Left ventricle myocardium inferior (tissue), 1 donor: ENCODE measurements at regions not wholly inside any gene's neighbourhood (a gene's known extent, or its start where the extent isn't known, plus 50 kb on each side); places are given as distances from the start of the nearest gene placed in this dataset.

Source experiments
- DNase-seq: peaks from one replicate; pipeline ENCODE4 v3.0.0-alpha.2; 2020
- H3K27ac ChIP-seq: fragments of 200-600 bp; replicated peaks from 2 replicates; pipeline ENCODE4 v1.8.0; 2021
- H3K27me3 ChIP-seq: fragments of 200-600 bp; 2 replicates; pipeline ENCODE4 v1.8.0; 2021; ENCODE audit warnings: low read depth
- H3K36me3 ChIP-seq: fragments of 200-600 bp; 2 replicates; pipeline ENCODE4 v1.8.0; 2021
- H3K4me1 ChIP-seq: fragments of 200-600 bp; 2 replicates; pipeline ENCODE4 v1.8.0; 2021
- H3K4me3 ChIP-seq: fragments of 200-600 bp; 2 replicates; pipeline ENCODE4 v1.8.0; 2021; ENCODE audit warnings: mild to moderate bottlenecking, moderate library complexity
- H3K9me3 ChIP-seq: fragments of 200-600 bp; replicated peaks from 2 replicates; pipeline ENCODE4 v1.8.0; 2021
- intact Hi-C: fragments of 100-400 bp; cut with micrococcal nuclease; formaldehyde crosslinking; loops from one replicate; pipeline ENCODE4 v1.11.0; 2022
- TF ChIP-seq, protein P1 (sequence below): fragments of 200-600 bp; IDR thresholded peaks from 2 replicates; pipeline ENCODE4 v1.8.0; 2021; ENCODE audit warnings: antibody characterized with exemption, mild to moderate bottlenecking, borderline replicate concordance
- donor health status: DM: no; HTN: yes; CAD: no; lungs with severe emphysema.

DNA sequence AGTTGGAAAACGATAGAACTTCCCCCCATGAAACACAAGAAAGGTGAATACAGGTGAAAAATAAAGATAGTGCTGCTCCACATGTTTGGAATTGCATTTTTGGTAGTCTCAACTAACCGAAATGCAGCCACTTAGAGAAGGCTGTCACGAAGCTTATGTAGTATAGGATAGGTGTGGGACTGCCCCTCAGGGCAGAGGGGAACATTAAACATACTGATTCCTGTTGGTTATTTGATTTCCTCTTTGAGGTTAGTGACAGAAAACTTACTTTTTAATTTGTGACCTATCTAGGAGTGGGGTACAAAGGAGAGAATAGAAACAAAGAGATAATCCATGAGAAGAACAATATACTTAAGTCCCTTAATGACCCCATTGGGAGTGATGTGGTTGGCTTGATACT lies 85.8 kb upstream of the SATB1 start:
- intact Hi-C loops = no loop called here
- H3K9me3 ChIP-seq = no peaks in the 10 kb centered on the region
- no peaks in the 10 kb centered on the region for H3K36me3 ChIP-seq
- H3K27ac ChIP-seq = no peak overlapping the region
- TF ChIP-seq, protein P1, sequence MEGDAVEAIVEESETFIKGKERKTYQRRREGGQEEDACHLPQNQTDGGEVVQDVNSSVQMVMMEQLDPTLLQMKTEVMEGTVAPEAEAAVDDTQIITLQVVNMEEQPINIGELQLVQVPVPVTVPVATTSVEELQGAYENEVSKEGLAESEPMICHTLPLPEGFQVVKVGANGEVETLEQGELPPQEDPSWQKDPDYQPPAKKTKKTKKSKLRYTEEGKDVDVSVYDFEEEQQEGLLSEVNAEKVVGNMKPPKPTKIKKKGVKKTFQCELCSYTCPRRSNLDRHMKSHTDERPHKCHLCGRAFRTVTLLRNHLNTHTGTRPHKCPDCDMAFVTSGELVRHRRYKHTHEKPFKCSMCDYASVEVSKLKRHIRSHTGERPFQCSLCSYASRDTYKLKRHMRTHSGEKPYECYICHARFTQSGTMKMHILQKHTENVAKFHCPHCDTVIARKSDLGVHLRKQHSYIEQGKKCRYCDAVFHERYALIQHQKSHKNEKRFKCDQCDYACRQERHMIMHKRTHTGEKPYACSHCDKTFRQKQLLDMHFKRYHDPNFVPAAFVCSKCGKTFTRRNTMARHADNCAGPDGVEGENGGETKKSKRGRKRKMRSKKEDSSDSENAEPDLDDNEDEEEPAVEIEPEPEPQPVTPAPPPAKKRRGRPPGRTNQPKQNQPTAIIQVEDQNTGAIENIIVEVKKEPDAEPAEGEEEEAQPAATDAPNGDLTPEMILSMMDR = no peak
- no peak for DNase-seq
- H3K4me3 ChIP-seq = no peak overlapping the region
- no peaks in the 10 kb centered on the region for H3K27me3 ChIP-seq
- no peaks in the 10 kb centered on the region for H3K4me1 ChIP-seq

DNA sequence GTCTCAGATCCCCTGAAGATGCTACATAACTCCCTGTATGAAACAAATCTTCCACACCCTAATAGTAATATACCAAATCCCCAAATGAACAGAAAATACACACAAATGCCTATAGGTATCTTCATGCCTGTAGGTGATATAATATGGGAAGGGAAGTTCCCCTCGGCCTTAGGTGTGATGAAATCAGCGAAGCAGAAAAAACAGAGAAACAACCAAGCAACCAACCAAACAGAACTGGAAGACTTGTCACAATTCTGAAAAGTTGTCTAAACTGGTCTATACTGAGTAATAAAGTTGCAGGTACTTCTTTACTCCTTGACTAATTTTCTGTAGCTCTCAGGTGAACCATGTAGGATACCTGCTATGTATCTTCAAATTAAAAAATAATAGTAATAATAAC lies 82.2 kb upstream of the SATB1 start:
- TF ChIP-seq, protein P1 = no peak
- Histone ChIP-seq H3K4me1 (no peaks in the 10 kb centered on the region), H3K4me3 (no peak overlapping the region), H3K27ac (no peak overlapping the region), H3K27me3 (no peaks in the 10 kb centered on the region), H3K9me3 (no peaks in the 10 kb centered on the region), H3K36me3 (no peaks in the 10 kb centered on the region)
- DNase-seq = no peak
- intact Hi-C loops = no loop called here

DNA sequence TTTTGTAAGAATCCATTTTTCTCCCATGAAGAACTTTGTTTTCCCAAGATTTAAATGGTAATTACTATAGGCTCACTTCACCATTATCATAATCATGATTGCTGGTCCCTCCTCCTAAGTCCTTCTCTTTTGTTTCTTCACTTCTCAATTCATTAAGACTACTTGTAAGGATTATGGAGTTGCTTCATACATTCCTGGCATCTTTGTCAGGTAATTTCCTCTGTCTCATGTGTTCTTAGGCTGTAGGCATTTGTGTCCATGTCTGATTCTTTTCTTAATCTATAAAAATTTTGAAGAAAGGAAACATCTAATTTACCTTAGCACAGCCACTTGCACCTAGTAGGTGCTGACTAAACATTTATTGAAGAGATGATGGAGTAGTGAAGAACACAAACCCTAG lies 79.9 kb upstream of the SATB1 start:
- no peak for DNase-seq
- Histone ChIP-seq H3K27ac (no peak overlapping the region), H3K36me3 (no peaks in the 10 kb centered on the region), H3K4me3 (no peak overlapping the region), H3K9me3 (peaks cover 4% of the 10 kb centered on the region), H3K27me3 (no peaks in the 10 kb centered on the region), H3K4me1 (no peaks in the 10 kb centered on the region)
- TF ChIP-seq, protein P1 = no peak
- intact Hi-C loops = no loop called here

DNA sequence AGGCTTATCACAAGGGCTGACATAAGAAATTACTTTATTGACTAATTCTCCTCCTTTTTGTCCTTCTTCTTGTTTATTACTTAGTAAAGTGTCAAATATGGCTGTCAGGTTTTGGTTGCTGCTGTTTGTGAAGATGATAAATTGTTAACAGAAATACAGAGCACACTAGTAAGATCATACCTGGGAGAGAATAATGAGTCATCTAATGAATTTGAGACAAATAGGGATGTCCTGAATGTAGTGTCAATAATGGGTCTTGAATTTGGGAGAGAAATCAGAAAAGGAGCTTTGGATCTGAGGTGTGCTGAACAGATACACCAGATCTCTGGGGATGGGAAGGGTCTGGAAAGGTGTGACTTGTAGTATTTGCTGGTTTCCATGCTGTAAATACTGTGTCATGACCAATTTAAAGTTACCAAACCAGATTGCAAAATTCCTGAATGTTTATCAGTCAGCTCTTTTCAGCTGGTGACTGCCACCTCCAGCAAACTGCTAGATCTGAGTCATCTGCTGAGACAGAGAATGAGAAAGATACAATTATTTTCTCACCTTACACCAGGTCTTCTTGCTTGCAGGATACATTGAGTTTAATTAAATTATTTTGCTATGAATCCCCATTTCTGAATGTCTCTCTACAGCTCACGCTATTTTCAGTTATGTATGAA lies 76.7 kb upstream of the SATB1 start:
- Histone ChIP-seq H3K4me1 (no peaks in the 10 kb centered on the region), H3K9me3 (peaks cover 4% of the 10 kb centered on the region), H3K27me3 (no peaks in the 10 kb centered on the region), H3K4me3 (no peak overlapping the region), H3K36me3 (no peaks in the 10 kb centered on the region), H3K27ac (no peak overlapping the region)
- DNase-seq = no peak
- intact Hi-C loops = no loop called here
- TF ChIP-seq, protein P1 = no peak

DNA sequence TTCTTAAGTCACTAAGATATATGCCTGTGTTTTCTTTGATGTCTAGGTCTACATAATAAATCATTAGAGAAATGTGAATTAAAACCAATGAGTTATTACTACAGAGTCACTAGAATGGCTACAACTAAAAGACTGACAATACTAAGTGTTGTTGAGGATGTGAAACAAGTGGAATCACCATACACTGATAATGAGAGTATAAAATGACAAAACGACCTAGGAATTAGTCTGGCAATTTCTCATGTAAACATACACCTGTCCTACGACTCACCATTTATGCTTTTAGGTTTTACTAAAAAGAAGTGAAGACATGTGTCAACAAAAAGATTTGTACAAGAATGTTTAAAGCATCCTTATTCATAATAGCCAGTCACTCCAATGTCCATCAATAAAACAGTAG lies 75.2 kb upstream of the SATB1 start:
- Histone ChIP-seq H3K9me3 (peaks cover 4% of the 10 kb centered on the region), H3K36me3 (no peaks in the 10 kb centered on the region), H3K4me3 (no peak overlapping the region), H3K27ac (no peak overlapping the region), H3K27me3 (no peaks in the 10 kb centered on the region), H3K4me1 (no peaks in the 10 kb centered on the region)
- TF ChIP-seq, protein P1 = no peak
- no peak for DNase-seq
- intact Hi-C loops = no loop called here
